ENCODE measurements at regions not wholly inside any gene's neighbourhood (a gene's known extent, or its start where the extent isn't known, plus 50 kb on each side); places are given as distances from the start of the nearest gene placed in this dataset.

DNA sequence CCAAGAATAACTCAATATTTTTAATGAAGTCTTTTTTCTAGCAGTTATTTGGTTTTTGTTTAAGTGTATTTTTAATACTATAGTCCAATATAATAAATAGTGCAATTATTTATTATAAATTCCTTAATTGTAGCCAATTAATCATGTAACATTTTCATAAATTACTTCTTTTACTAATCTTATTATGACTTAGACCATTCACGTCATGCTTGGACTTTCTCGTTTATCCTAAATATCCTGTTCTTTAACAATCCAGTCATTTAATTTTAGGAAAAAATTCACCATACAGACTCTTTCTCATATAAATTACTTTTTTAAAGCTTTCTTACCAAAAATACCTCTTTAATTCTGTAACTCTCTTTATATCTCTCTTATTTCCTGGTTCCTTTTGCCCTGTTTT is 350.1 kb downstream of the AR start:
- TF ChIP-seq, protein P1, sequence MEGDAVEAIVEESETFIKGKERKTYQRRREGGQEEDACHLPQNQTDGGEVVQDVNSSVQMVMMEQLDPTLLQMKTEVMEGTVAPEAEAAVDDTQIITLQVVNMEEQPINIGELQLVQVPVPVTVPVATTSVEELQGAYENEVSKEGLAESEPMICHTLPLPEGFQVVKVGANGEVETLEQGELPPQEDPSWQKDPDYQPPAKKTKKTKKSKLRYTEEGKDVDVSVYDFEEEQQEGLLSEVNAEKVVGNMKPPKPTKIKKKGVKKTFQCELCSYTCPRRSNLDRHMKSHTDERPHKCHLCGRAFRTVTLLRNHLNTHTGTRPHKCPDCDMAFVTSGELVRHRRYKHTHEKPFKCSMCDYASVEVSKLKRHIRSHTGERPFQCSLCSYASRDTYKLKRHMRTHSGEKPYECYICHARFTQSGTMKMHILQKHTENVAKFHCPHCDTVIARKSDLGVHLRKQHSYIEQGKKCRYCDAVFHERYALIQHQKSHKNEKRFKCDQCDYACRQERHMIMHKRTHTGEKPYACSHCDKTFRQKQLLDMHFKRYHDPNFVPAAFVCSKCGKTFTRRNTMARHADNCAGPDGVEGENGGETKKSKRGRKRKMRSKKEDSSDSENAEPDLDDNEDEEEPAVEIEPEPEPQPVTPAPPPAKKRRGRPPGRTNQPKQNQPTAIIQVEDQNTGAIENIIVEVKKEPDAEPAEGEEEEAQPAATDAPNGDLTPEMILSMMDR (IDR thresholded peaks at IDR 0.05; ENCODE audit: low read depth, low read length) = no peak
- TF ChIP-seq EZH2phosphoT487 (IDR thresholded peaks at IDR 0.05; ENCODE audit: low read depth) = no peak
